Non-pigmented ciliary epithelial cell (primary cell): ENCODE measurements at regions not wholly inside any gene's neighbourhood (a gene's known extent, or its start where the extent isn't known, plus 50 kb on each side); places are given as distances from the start of the nearest gene placed in this dataset.

ENCODE experiments used
- DNase-seq: peaks from one replicate; pipeline ENCODE4 v3.0.0-alpha.2; 2010; ENCODE audit warnings: low read depth

GRCh38 chr15:66832664-66833063 lies 130.6 kb downstream of the SMAD6 start:
- no peak for DNase-seq

GRCh38 chr15:66833371-66833770 lies 131.3 kb downstream of the SMAD6 start:
- DNase-seq = no peak

GRCh38 chr15:66833803-66834202 lies 131.8 kb downstream of the SMAD6 start:
- no peak for DNase-seq

GRCh38 chr15:66834881-66835878 lies 133.1 kb downstream of the SMAD6 start:
- DNase-seq = no peak

GRCh38 chr15:66836231-66837030 lies 134.4 kb downstream of the SMAD6 start:
- DNase-seq = no peak

- no peak for DNase-seq
Measured at GRCh38 chr15:66838202-66838601, 136.2 kb downstream of the SMAD6 start.

GRCh38 chr15:66838671-66839239 lies 136.7 kb downstream of the SMAD6 start:
- no peak for DNase-seq

- no peak for DNase-seq
Measured at GRCh38 chr15:66839506-66840112, 137.6 kb downstream of the SMAD6 start.

GRCh38 chr15:66840615-66841390 lies 138.8 kb downstream of the SMAD6 start:
- no peak for DNase-seq

- DNase-seq = no peak
Measured at GRCh38 chr15:66841953-66842681, 140.1 kb downstream of the SMAD6 start.

- DNase-seq = no peak
Measured at GRCh38 chr15:66842710-66843441, 140.8 kb downstream of the SMAD6 start.

- DNase-seq = no peak
Measured at GRCh38 chr15:66843581-66843980, 141.5 kb downstream of the SMAD6 start.

GRCh38 chr15:66844041-66844746 lies 142.2 kb downstream of the SMAD6 start:
- DNase-seq = no peak

GRCh38 chr15:66844747-66845145 lies 142.7 kb downstream of the SMAD6 start:
- DNase-seq = no peak

GRCh38 chr15:66845266-66845785 lies 143.3 kb downstream of the SMAD6 start:
- DNase-seq = no peak

- DNase-seq = no peak
Measured at GRCh38 chr15:66846031-66846430, 144.0 kb downstream of the SMAD6 start.

- DNase-seq = no peak
Measured at GRCh38 chr15:66846811-66847210, 144.8 kb downstream of the SMAD6 start.

GRCh38 chr15:66847565-66847991 lies 145.5 kb downstream of the SMAD6 start:
- no peak for DNase-seq

GRCh38 chr15:66848116-66848515 lies 146.1 kb downstream of the SMAD6 start:
- DNase-seq = no peak
